Activated T-helper 17 cell treated with anti-CD3 and anti-CD28 coated beads, Interleukin-2, amount 50 U/mL, for 72 hours (primary cell): ENCODE measurements at regions not wholly inside any gene's neighbourhood (a gene's known extent, or its start where the extent isn't known, plus 50 kb on each side); places are given as distances from the start of the nearest gene placed in this dataset.
A peak's percentile ranks its signal among the peaks of the same experiment; 100 is the strongest.

Source experiments
- ATAC-seq: fragments of 150-1000 bp; cut with Tn5 transposase; replicated peaks from 2 replicates; pipeline ENCODE4 v1.10.0; 2021; ENCODE audit warnings: mild to moderate bottlenecking, moderate library complexity
- H3K27ac Mint-ChIP-seq: one replicate; pipeline ENCODE4 v1.8.0; 2022; ENCODE audit warnings: mixed read lengths
- H3K27me3 Mint-ChIP-seq: one replicate; pipeline ENCODE4 v1.8.0; 2022; ENCODE audit warnings: mixed read lengths
- H3K36me3 Mint-ChIP-seq: one replicate; pipeline ENCODE4 v1.8.0; 2022; ENCODE audit warnings: low read depth, mild to moderate bottlenecking, mixed read lengths
- H3K4me1 Mint-ChIP-seq: one replicate; pipeline ENCODE4 v1.8.0; 2022; ENCODE audit warnings: mixed read lengths
- H3K4me3 Mint-ChIP-seq: one replicate; pipeline ENCODE4 v1.8.0; 2022; ENCODE audit warnings: mild to moderate bottlenecking, mixed read lengths
- H3K9me3 Mint-ChIP-seq: one replicate; pipeline ENCODE4 v1.8.0; 2022; ENCODE audit warnings: mixed read lengths

- H3K27me3 Mint-ChIP-seq, result peaks cover 23% of the 10 kb centered on the region
- no peak overlapping the region for H3K4me3 Mint-ChIP-seq
- no peak overlapping the region for H3K27ac Mint-ChIP-seq
- ATAC-seq, result no peak
- peaks cover 2% of the 10 kb centered on the region for H3K9me3 Mint-ChIP-seq
- peaks cover under 1% of the 10 kb centered on the region for H3K4me1 Mint-ChIP-seq
- H3K36me3 Mint-ChIP-seq, result no peaks in the 10 kb centered on the region
These were observed 297.4 kb upstream of the MGAT5 start for GRCh38 chr2:133956434-133956935.

GRCh38 chr2:133957724-133958480 lies 296.0 kb upstream of the MGAT5 start:
- Mint-ChIP-seq H3K4me1 (no peaks in the 10 kb centered on the region), H3K27me3 (peaks cover 28% of the 10 kb centered on the region), H3K36me3 (no peaks in the 10 kb centered on the region), H3K27ac (no peak overlapping the region), H3K4me3 (no peak overlapping the region), H3K9me3 (no peaks in the 10 kb centered on the region)
- no peak for ATAC-seq

GRCh38 chr2:133959066-133959465 lies 294.8 kb upstream of the MGAT5 start:
- Mint-ChIP-seq H3K4me1 (no peaks in the 10 kb centered on the region), H3K27me3 (peaks cover 33% of the 10 kb centered on the region), H3K36me3 (no peaks in the 10 kb centered on the region), H3K27ac (no peak overlapping the region), H3K4me3 (no peak overlapping the region), H3K9me3 (no peaks in the 10 kb centered on the region)
- no peak for ATAC-seq

- H3K36me3 Mint-ChIP-seq, result no peaks in the 10 kb centered on the region
- H3K9me3 Mint-ChIP-seq, result no peaks in the 10 kb centered on the region
- no peak for ATAC-seq
- no peaks in the 10 kb centered on the region for H3K4me1 Mint-ChIP-seq
- H3K4me3 Mint-ChIP-seq, result no peak overlapping the region
- H3K27ac Mint-ChIP-seq, result no peak overlapping the region
- peaks cover 41% of the 10 kb centered on the region for H3K27me3 Mint-ChIP-seq
These were observed 287.1 kb upstream of the MGAT5 start for GRCh38 chr2:133966720-133967304.

- H3K4me3 Mint-ChIP-seq, result no peak overlapping the region
- no peaks in the 10 kb centered on the region for H3K9me3 Mint-ChIP-seq
- no peak overlapping the region for H3K27ac Mint-ChIP-seq
- ATAC-seq, result no peak
- H3K4me1 Mint-ChIP-seq, result no peaks in the 10 kb centered on the region
- H3K27me3 Mint-ChIP-seq, result peaks cover 39% of the 10 kb centered on the region
- no peaks in the 10 kb centered on the region for H3K36me3 Mint-ChIP-seq
These were observed 286.5 kb upstream of the MGAT5 start for GRCh38 chr2:133967326-133967725.

- H3K9me3 Mint-ChIP-seq, result no peaks in the 10 kb centered on the region
These were observed 285.4 kb upstream of the MGAT5 start for GRCh38 chr2:133968446-133968845.

GRCh38 chr2:133970641-133971040 lies 283.2 kb upstream of the MGAT5 start:
- no peak overlapping the region for H3K27ac Mint-ChIP-seq
- no peaks in the 10 kb centered on the region for H3K9me3 Mint-ChIP-seq
- H3K4me3 Mint-ChIP-seq, result no peak overlapping the region
- no peaks in the 10 kb centered on the region for H3K36me3 Mint-ChIP-seq
- H3K4me1 Mint-ChIP-seq, result no peaks in the 10 kb centered on the region
- H3K27me3 Mint-ChIP-seq, result peaks cover 33% of the 10 kb centered on the region
- no peak for ATAC-seq

More at GRCh38 chr2:133968446-133968845, 285.4 kb upstream of the MGAT5 start:
- no peak overlapping the region for H3K4me3 Mint-ChIP-seq
- no peak for ATAC-seq
- H3K36me3 Mint-ChIP-seq, result no peaks in the 10 kb centered on the region
- H3K27me3 Mint-ChIP-seq, result peaks cover 33% of the 10 kb centered on the region
- no peaks in the 10 kb centered on the region for H3K4me1 Mint-ChIP-seq
- no peak overlapping the region for H3K27ac Mint-ChIP-seq

- no peak overlapping the region for H3K27ac Mint-ChIP-seq
- no peak overlapping the region for H3K4me3 Mint-ChIP-seq
- peaks cover 26% of the 10 kb centered on the region for H3K27me3 Mint-ChIP-seq
- no peak for ATAC-seq
- no peaks in the 10 kb centered on the region for H3K4me1 Mint-ChIP-seq
- H3K36me3 Mint-ChIP-seq, result no peaks in the 10 kb centered on the region
- H3K9me3 Mint-ChIP-seq, result no peaks in the 10 kb centered on the region
These were observed 281.6 kb upstream of the MGAT5 start for GRCh38 chr2:133972297-133972696.

GRCh38 chr2:133972786-133973185 lies 281.1 kb upstream of the MGAT5 start:
- Mint-ChIP-seq H3K4me1 (no peaks in the 10 kb centered on the region), H3K4me3 (no peak overlapping the region), H3K27ac (no peak overlapping the region), H3K36me3 (no peaks in the 10 kb centered on the region), H3K27me3 (peaks cover 23% of the 10 kb centered on the region), H3K9me3 (no peaks in the 10 kb centered on the region)
- ATAC-seq, result no peak

GRCh38 chr2:133974353-133974752 lies 279.5 kb upstream of the MGAT5 start:
- no peak overlapping the region for H3K4me3 Mint-ChIP-seq
- no peaks in the 10 kb centered on the region for H3K9me3 Mint-ChIP-seq
- H3K27me3 Mint-ChIP-seq, result peaks cover 18% of the 10 kb centered on the region
- H3K36me3 Mint-ChIP-seq, result no peaks in the 10 kb centered on the region
- H3K27ac Mint-ChIP-seq, result no peak overlapping the region
- ATAC-seq, result no peak
- H3K4me1 Mint-ChIP-seq, result no peaks in the 10 kb centered on the region

- no peak overlapping the region for H3K4me3 Mint-ChIP-seq
- no peaks in the 10 kb centered on the region for H3K4me1 Mint-ChIP-seq
- no peak overlapping the region for H3K27ac Mint-ChIP-seq
- H3K9me3 Mint-ChIP-seq, result no peaks in the 10 kb centered on the region
- peak; percentile 14 for ATAC-seq
- H3K36me3 Mint-ChIP-seq, result no peaks in the 10 kb centered on the region
- peaks cover 15% of the 10 kb centered on the region for H3K27me3 Mint-ChIP-seq
These were observed 278.7 kb upstream of the MGAT5 start for GRCh38 chr2:133975135-133975534.

GRCh38 chr2:133975676-133976428 lies 278.0 kb upstream of the MGAT5 start:
- Mint-ChIP-seq H3K9me3 (no peaks in the 10 kb centered on the region), H3K27ac (no peak overlapping the region), H3K4me1 (no peaks in the 10 kb centered on the region), H3K27me3 (peaks cover 12% of the 10 kb centered on the region), H3K36me3 (no peaks in the 10 kb centered on the region), H3K4me3 (no peak overlapping the region)
- peak; percentile 68 for ATAC-seq

- no peak for ATAC-seq
- H3K4me3 Mint-ChIP-seq, result no peak overlapping the region
- H3K27me3 Mint-ChIP-seq, result peaks cover 7% of the 10 kb centered on the region
- no peak overlapping the region for H3K27ac Mint-ChIP-seq
- H3K9me3 Mint-ChIP-seq, result no peaks in the 10 kb centered on the region
- H3K36me3 Mint-ChIP-seq, result no peaks in the 10 kb centered on the region
- no peaks in the 10 kb centered on the region for H3K4me1 Mint-ChIP-seq
These were observed 277.2 kb upstream of the MGAT5 start for GRCh38 chr2:133976659-133977058.

GRCh38 chr2:133977405-133977804 lies 276.5 kb upstream of the MGAT5 start:
- H3K27ac Mint-ChIP-seq, result no peak overlapping the region
- H3K9me3 Mint-ChIP-seq, result no peaks in the 10 kb centered on the region
- H3K36me3 Mint-ChIP-seq, result no peaks in the 10 kb centered on the region
- peaks cover 4% of the 10 kb centered on the region for H3K27me3 Mint-ChIP-seq
- no peaks in the 10 kb centered on the region for H3K4me1 Mint-ChIP-seq
- ATAC-seq, result no peak
- H3K4me3 Mint-ChIP-seq, result no peak overlapping the region

- peaks cover 4% of the 10 kb centered on the region for H3K9me3 Mint-ChIP-seq
- no peak for ATAC-seq
- peaks cover 3% of the 10 kb centered on the region for H3K27me3 Mint-ChIP-seq
- no peaks in the 10 kb centered on the region for H3K36me3 Mint-ChIP-seq
- no peaks in the 10 kb centered on the region for H3K4me1 Mint-ChIP-seq
- no peak overlapping the region for H3K4me3 Mint-ChIP-seq
- no peak overlapping the region for H3K27ac Mint-ChIP-seq
These were observed 271.6 kb upstream of the MGAT5 start for GRCh38 chr2:133982256-133982655.
